GM21723 (cell line): ENCODE measurements at regions not wholly inside any gene's neighbourhood (a gene's known extent, or its start where the extent isn't known, plus 50 kb on each side); places are given as distances from the start of the nearest gene placed in this dataset.

Experiments
- ATAC-seq: cut with Tn5 transposase; IDR thresholded peaks from one replicate; pipeline ENCODE4 v1.9.1; 2021; ENCODE audit warnings: mild to moderate bottlenecking, moderate library complexity; ENCODE audit not compliant: unreplicated experiment

DNA sequence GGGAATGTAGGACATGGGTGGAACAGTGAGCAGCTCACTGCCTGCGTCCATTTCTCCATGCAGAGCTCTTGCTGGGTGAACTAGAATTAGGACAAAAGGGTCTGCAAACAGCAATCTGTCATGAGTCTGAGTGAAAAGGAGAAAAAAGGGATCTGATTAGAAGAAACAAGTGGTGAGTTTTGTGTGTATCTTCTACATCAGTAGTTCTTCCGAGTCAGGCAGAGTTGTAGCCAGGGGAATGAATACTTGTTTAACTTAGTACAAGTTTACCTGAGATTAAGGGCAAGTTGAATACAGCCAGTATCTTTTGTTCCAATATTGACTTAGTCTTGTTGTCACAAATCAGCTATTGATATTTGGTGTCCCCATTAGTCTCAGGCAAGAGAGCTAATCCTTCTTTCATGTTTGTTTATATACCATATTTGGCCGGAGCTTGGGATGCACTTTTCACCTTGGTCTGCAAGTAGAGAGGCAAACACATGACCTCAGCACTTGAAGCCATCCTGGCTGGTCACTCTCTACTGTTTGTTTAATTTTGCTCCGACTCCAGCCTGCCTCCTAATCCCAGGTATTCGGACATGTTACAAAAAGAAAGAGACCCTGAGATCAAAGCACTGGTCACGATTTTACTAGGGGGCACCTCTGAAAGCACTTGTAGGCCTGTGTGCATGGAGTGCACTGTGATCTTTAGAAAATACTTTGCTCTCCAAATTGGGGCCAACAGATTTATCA, 211.0 kb upstream of the NT5C1B start:
- no peak for ATAC-seq

DNA sequence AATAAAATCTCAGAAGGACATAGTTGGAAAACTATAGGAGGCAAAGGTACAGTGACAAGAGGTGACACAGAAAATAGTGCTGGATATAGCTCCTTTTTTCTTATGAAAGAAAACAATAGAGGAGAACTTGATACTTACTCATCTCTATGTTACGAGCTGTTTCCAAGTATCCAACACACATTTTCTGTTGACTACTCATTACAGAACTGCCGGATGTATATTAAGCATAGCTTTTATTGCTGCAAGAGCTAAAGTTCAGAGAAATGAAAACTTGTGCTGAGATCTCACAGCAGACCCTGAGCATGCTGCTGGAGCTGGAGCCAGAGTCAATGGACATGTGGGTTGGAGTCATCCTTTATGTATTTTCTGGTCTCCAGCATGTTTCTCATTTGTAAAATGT, 210.0 kb upstream of the NT5C1B start:
- ATAC-seq = no peak

DNA sequence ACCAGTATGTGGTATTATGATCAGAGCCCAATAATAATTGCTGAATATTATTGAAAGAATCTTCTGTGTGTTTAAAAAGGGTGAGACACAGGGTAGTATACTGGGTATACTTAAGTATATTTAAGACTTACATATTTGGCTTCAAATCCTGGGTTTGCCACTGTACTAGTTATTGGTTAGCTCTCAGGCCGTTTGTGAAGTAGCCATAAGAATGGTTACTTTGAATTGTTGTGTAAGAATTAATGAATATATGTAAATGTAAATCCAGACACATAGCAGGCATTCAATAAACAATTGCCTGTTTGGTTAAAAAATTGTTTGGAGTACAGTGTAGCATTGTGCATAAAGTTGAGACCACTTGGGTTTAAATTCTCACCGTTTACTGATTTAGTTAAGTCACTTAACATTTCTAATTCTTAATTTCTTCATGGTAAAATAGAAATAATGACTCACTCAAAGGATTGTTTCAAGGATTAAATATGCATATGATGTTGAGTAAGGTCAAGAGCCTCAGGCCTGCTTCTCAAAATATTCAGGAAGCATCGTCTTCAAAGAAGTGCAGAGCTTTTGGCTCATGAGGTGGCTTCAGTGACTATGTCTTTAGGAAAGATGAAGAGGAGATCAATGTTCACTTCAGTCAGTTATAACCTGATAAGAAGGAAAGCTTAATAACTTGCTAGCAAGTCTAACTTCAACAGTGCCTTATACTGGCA, 207.9 kb upstream of the NT5C1B start:
- ATAC-seq = no peak

DNA sequence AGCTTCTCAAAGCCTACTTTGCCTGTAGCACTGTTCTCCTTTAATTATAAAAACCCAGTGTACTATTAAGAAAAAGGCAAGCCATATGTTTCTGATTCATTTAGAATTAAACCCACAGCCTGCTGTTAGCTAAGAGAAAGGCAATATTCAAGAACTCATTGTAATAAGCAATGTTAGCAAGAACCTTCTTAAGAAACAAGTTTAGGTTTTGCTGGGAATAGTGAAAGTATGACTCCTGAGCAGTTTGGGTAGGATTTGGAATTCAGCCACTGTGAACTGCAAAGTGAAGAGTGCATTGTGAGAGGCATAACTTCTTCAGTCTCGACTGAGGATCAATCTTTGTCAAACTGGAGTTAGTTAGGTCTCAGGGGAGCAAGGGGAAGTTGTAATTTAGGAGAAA, 206.5 kb upstream of the NT5C1B start:
- ATAC-seq = no peak

DNA sequence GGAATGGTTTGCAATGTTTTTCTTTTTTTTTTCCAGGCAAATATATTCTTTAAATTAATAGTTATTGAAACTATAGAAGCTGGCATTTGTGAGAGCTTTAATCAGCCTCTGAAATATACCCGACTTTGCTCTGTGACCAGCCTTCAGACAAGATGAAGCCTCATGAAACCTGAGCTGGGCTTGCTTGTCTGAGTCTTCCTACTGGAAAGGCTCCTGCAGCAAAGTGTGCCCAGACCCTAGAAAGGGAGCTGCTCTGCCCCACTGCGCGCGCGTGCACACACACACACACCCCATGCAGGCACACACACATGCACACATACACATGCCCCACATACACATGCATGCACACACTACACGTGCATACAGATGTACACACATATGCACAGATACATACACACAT, 203.3 kb upstream of the NT5C1B start:
- no peak for ATAC-seq

DNA sequence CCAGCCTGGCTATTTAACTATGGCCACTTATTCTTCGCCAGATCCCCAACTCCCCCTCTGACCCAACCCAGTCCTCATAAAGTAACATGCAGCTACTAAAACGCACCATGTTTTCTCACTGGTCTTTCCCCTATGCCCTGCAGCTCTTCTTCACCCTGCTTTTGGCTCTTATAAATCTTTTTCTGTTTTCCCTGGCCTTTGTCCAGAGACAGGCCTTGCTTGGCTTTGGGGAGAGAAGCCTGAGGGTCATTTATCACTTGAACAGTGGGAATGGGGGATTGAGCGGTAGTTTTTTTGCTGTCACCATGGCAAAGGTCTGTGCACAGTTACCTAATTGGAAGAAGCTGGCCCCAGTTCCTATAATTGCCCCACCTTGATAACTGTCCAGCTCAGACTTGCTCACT, 202.9 kb upstream of the NT5C1B start:
- no peak for ATAC-seq

DNA sequence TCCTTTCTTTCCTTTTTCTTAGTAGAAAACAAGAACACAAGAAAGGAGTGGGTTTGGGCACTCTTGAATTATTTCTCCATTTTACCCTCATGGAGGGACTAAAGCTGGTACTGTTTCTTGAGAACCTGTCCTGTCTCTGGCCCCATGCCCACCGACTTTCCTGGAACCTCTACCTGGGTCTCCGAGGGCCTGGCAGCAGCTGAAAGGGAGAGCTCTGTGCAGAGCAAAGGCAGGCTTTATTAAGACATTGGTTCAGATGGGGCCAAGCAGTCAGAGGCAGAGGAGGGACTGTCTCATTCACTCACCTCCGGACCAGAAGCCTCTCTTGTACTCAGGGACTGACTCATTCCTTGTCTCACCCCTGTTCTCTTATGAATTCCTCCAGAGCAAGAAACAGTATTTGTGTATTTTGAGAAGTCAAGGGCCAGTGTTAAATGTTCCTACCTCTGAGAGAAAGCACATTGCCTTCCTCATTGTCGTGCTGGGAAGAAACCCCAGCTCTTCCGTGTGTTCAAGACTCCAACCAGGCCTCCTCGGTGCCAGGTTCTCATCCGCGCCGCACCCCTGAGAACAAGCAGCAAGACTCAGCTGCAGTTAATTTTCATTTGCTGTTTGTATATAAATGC, 201.9 kb upstream of the NT5C1B start:
- ATAC-seq = no peak

DNA sequence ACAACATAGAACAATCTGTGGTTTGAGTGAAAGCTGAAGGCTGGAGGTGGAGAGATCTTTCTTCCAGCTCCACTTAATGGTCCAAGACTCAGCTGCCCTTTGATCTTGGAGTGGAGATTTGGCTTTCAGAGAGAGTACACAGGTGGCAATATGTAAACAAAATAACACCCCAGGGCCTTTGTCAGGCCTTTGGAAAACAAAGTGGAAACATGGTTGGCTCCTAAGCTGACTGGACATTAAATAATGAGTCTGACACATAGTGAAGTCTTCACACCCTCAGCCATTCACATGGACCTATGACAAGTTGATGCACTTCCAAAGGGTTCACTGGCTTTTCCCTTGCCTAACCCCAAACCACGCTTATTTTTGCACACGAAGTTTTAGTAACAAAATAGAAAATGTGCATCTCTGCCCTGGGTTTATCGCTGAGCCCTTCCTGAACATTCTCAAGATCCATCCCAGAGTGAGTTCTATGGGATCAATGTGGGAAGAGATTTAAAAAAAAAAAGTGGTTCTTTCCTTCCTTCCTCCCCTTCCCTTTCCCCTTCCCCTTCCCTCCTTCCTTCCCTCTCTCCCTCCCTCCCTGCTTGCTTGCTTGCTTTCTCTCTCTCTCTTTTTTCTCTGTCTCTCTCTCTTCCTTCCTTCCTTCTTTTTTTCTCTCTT, 201.3 kb upstream of the NT5C1B start:
- no peak for ATAC-seq

DNA sequence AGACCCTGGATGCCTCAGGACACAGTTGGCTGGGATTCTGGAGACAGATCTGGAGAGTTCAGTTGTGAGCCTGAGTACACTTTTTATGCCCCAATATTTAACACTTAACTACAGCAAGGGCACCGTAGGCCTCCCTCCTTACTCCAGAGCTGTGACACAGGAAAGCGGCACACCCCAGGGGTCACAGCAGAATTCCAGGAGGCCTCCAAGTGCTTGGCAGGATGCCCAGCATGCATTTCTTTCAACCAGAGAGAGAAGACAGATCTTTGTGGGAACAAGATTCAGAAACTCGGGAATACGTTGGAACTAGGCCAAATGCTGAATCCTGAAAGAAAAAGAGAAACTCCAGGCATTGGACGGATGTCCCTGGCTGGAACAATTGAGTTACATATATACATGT, 199.2 kb upstream of the NT5C1B start:
- no peak for ATAC-seq

DNA sequence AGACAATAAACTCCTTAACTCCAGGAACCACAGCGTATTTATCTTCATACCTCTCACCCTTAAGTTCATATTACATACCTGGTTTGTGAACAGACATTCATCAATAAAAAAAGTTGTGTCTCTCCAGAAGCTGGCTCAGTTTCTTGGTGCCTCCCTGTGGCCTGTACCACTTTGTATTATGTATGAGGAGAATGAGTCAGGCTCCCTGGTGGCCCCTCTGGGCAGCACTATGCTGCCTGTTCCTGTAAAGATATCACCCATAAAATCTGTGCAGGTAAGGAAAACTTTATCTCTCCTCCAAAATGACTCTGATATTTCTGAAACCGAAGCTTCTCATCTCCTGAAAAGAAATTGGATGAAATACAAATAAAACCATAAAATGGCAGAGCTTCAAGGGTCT, 198.4 kb upstream of the NT5C1B start:
- ATAC-seq = no peak

DNA sequence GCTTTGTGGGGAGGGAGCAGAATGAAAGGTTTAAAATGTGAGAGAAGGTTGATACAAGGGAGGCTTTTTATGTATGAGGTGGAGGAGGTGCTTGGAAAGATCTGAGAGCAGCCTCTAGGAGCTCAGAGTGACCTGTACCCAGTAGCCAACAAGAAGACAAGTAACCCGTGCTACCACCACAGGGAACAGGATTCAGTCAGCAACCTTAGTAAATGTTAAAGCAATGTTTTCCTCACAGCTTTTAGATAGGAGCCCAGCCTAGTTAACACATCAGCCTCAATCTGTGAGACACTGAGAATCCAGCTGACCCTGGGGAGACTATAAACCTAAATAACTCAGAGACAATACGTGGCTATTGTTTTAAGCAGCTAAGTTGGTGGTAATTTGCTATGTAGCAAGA, 194.9 kb upstream of the NT5C1B start:
- ATAC-seq = no peak

DNA sequence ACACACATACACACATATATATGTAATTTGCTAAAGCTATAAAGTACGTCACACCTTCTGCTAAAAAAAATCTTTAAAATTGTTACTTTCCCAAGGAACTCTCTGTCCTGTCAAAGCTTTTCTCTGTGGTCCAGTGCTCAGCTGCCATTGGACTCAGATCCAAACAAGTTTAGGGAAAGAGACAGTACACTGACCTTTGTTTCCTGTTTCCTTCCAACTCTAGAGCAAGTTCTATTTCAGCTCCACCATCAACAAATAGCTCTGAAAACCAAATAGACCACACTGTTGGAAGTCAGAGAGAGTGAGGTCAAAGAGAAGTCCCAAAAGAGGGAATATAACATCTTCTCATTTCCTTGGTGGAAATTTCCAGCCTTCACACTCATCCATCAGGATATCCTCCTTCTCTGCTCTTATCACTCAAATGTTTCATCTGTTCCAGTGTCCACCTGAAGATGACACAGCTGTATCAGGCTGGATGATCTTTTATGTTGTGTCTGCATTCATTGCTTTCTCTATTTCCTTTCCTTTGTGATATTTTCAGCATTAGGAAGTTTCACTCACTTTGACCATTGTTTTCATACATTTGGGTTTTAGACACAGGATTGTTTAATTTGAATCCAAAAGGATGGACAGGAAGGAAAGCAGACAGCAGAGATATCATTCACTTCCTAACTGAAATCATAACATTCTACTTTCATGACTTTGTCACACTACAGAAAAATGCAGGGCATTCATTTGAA, 192.3 kb upstream of the NT5C1B start:
- no peak for ATAC-seq

DNA sequence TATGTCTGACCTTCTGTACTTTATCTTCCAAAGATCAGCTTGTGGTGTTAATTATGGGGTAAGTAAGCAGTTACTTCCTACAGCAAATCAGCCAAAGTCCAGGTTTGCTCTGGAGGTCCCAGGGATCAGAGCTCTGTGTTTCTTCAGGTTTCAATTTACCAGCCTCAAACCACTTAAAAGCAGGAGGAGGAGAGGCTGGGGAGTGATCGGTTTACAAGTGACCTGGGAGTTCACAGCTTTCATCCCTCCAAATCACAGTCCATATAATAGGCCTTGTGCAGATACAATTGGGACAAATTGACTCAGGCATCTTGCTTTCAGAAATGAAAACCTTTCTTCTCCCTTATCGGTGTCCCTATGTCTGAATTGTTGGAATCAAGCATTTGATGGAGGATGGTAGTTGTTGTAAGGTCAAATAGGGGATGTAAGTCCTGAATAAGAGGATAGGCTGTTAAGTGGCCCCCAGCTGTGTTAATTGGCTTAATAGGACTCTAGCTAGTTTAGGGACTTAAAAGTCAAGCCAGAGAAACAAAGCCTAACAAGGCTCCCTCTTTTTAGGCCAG, 188.0 kb upstream of the NT5C1B start:
- no peak for ATAC-seq

DNA sequence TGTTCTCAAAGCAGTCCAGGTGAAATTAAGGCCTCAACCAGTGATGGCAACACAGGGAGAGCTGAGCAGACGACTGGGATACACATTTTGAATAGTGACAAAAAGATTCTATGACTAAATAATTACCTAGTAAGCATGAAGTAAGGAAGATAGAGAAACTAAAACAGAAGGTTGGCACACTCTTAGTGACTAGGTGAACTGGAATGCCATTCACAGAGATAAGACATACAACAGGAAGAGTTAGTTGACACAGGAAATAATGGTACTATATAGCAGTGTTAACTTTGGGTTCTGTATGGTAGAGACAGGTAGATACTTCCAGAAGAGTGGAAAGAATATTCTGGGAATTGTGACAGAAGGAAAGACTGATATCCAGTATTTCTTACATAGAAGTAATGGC, 181.8 kb upstream of the NT5C1B start:
- ATAC-seq = no peak

DNA sequence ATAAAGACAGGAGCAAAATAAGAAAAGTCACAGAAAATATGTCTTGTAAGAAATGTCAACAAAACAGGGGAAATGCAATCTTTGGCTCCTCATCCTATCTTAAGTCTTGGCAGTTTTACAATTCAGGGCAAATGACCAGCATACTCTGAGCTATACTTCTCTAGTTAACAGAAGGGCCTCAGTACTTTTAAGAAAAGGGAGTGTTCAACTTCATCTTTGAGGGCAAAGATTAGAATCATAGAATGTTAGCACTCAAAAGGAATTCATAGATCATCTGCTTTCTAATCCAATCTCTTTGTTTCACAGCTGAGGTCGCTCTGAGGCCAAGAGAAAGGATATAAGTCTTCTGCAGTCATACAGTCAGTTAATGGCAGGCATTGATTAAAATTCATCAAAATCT, 174.0 kb upstream of the NT5C1B start:
- no peak for ATAC-seq

DNA sequence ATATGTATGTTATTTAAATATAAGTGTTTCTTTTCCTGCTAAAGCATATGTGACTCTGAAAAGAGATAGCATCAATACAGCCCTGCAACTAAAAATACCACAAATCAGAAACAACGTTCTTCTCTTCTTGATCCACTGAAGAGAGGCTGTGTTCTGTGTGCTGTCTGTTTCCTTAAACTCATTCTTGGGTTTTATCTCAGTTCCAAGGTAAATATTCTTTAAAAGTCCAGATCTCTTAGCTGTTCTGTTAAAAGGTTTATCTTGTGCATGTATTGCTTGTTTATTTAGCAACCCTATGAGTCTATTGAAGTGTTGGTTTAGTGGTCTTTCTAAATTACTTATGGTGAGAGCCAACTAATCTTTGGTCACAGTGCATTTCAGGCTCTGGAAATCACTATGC, 173.3 kb upstream of the NT5C1B start:
- ATAC-seq = no peak

DNA sequence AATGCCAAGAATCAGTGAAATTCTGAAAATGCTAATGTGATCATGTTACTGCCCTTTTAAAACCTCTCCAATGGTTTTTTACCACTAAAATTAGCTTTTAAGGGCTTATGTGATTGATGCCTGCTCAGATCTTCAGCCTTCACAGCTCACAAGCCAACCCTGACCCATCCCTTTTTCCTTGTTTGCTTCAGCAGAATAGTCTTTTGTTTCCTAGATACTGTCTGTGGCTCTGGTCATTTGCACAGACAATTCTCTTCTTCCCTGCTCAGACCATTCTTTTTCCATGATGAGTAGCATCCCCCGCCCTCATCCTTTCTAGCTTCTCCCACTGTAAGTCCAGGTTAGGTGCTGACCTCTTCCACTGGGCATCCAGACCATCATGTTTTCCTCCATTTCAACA, 164.9 kb upstream of the NT5C1B start:
- no peak for ATAC-seq

DNA sequence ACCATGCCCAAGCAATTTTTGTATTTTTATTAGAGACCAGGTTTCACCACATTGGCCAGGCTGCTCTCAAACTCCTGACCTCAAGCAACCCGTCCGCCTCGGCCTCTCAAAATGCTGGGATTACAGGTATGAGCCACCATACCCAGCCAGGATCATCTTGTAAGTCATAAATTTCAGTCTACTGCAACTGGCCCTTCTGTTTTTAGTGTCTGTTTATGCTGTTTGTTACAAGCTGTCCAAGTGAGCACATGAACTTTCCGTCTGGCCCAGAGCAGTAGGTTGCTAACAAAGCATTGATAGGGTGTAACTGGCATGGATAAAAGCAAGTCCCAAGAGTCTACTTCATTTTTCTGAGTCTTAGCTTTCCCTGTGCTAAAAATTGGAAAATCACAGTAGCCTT, 164.4 kb upstream of the NT5C1B start:
- ATAC-seq = no peak

DNA sequence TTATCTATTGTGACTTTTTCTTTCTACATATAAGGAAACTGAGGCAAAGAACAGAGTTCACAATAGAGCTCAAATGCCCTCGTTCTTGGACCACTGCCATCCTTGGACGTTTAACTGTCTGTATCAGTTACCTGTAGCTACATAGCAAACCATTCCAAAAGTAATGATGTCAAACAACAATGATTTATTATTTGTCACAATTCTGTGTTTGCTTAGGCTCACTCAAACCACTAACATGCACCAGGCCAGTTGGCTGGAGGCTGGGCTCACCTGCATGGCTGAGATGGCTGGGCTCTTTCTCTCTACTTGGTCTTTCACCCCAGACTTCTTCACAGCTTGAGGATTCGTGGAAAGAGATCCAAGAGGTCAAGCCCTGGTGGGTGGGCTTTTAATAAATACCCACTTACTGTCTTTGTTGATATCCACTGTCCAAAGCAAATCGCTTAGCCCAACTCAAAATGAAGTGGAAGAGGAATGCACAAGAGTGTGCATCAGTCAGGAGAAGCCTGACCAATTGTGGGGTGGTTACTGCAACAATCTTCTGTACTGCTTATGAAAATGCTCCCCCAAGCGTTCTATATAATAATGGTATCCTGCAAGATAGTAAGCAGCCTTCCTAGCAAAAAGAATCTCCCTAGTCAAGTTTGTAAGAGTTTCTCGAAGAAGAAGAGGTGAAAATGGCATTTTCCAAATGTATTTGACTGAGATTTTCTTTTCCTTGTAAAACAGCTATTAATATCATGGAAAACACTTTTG, 163.5 kb upstream of the NT5C1B start:
- no peak for ATAC-seq

DNA sequence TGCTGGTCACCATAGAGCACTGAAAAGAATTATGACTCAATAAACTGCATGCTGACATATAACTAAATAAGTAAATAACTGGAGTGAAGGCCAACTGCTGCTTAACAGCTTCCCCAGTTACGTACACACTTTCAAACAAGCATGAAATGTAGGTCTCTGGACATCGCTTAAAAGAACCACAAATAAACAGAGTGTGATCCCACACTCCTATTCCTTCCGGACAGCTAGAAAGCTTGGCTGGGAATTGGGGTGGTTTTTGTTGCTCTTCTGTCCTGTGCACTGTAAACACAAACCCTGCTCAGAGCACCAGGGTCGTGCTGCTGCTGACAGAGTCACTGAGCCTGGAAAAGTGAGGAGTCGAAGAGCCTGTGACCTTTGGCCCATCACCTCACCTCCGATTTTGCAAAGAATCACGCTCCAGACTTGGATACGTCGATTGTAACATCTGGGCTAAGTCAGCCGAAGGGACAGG, 162.7 kb upstream of the NT5C1B start:
- ATAC-seq = no peak
